ENCODE measurements at regions not wholly inside any gene's neighbourhood (a gene's known extent, or its start where the extent isn't known, plus 50 kb on each side); places are given as distances from the start of the nearest gene placed in this dataset.

DNA sequence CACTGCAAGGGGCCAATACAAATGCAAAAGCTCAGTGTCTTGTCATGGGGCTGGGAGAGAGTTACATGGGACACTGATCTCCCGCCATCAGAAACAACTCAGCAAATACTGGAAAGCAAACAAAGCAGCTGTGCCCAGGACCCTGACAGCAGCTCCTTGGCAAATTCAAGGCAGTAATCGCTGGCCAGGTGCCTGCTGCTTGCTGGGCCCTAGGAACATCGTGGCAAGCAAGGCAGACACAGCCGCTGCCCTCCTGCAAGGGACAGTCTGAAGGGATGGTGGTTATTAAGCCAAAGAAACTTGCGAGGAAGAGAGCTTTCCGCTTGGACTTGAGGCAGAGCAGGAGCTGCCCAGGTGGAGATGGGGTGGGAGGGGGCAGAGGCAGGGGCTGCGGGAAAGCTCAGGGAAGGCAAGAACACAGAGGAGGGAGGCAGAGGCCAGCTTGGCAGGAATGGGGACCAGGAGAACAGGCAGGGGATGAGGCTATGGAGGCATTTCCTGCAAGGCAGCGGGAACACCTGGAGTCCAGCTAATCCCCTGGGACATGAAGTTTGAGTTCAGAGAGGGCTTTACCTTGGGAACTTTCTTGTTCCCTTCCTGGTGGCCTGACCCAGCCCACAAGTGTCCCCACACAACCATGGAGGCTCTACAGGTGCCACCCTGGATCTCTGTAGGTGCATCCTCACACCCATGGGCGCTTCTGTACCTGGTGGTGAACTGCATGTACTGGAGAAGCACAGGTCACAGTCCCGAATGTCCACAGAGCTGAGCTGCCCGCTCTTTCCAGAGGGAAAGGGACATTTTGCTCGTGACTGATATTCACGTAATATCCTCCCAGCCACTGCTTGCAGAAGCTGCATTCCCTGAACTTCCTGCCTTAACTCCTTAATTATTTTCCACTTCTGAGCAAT, 78.7 kb upstream of the ATP2B2 start:
- no peaks in the 10 kb centered on the region for H3K9me1 ChIP-seq (ENCODE audit: control insufficient read depth, extremely low read depth, insufficient read depth, low read length)
- TF ChIP-seq CTCF (optimal IDR thresholded peaks at IDR 0.05 in 1 of 3, IDR thresholded peaks at IDR 0.05 in 1 of 3, conservative IDR thresholded peaks at IDR 0.05 in 1 of 3; ENCODE audit: extremely low read depth in 1 of 3, insufficient read depth in 2 of 3, low read length in 3 of 3) (no peak), EZH2 (IDR thresholded peaks at IDR 0.05; ENCODE audit: low read length) (no peak)
- no peak overlapping the region for H3K4me3 ChIP-seq (ENCODE audit: control insufficient read depth in 2 of 3, extremely low read depth in 1 of 3, insufficient read depth in 2 of 3, low read depth in 1 of 3, low read length in 3 of 3)
- no peaks in the 10 kb centered on the region for H3K36me3 ChIP-seq (ENCODE audit: control insufficient read depth in 2 of 2, extremely low read depth in 1 of 2, insufficient read depth in 2 of 2, low read length in 2 of 2)
- H2AFZ ChIP-seq (ENCODE audit: control insufficient read depth, low read length): no peak overlapping the region
- H3K79me2 ChIP-seq (ENCODE audit: control insufficient read depth, insufficient read depth, low read length): no peaks in the 10 kb centered on the region
- DNase-seq (ENCODE audit: low read depth, low spot score) (no peak), FAIRE-seq (no peak)
- H3K4me1 ChIP-seq (ENCODE audit: control insufficient read depth, extremely low read depth, insufficient read depth, low read length): no peaks in the 10 kb centered on the region
- H3K9ac ChIP-seq (ENCODE audit: control insufficient read depth, extremely low read depth, insufficient read depth, low read length): no peak overlapping the region
- no peaks in the 10 kb centered on the region for H3K9me3 ChIP-seq (ENCODE audit: control insufficient read depth, low read depth, low read length)
- no peaks in the 10 kb centered on the region for H4K20me1 ChIP-seq (ENCODE audit: control insufficient read depth, extremely low read depth, insufficient read depth, low read length)
- peaks cover 11% of the 10 kb centered on the region for H3K27me3 ChIP-seq (ENCODE audit: control insufficient read depth, extremely low read depth, insufficient read depth, low read length)
- no peak overlapping the region for H3K4me2 ChIP-seq (ENCODE audit: control insufficient read depth, extremely low read depth, insufficient read depth, low read depth, low read length)
- dilution Hi-C loops (cut with MboI; ENCODE audit: extremely low pct_ligation_motif_present, low sequenced_read_pairs): no loop called here
- no peak overlapping the region for H3K27ac ChIP-seq (ENCODE audit: control insufficient read depth, insufficient read depth, low read length)

DNA sequence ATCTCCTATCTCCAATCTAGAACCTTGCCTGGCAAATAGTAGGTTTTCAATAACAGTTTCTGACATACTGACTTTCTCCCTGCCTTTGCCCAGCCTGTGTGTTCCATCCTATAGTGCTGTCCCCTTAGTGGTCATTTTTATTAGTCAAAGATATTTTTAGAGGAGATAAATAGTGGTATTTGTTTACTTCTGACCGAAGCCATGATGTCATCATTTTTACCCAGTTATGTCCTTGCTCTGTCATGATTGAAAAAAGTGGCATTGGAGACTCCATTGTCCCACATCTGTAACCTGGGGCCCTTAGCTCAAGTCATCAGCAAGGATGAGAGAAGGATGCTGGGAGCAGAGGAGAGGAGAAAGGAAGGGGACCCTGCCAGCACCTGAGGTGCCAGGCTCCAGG, 80.6 kb upstream of the ATP2B2 start:
- Histone ChIP-seq H2AFZ (ENCODE audit: control insufficient read depth, low read length) (no peak overlapping the region), H3K4me2 (ENCODE audit: control insufficient read depth, extremely low read depth, insufficient read depth, low read depth, low read length) (no peak overlapping the region), H3K36me3 (ENCODE audit: control insufficient read depth in 2 of 2, extremely low read depth in 1 of 2, insufficient read depth in 2 of 2, low read length in 2 of 2) (no peaks in the 10 kb centered on the region), H3K4me1 (ENCODE audit: control insufficient read depth, extremely low read depth, insufficient read depth, low read length) (no peaks in the 10 kb centered on the region), H3K9me1 (ENCODE audit: control insufficient read depth, extremely low read depth, insufficient read depth, low read length) (no peaks in the 10 kb centered on the region), H3K27ac (ENCODE audit: control insufficient read depth, insufficient read depth, low read length) (no peak overlapping the region), H3K27me3 (ENCODE audit: control insufficient read depth, extremely low read depth, insufficient read depth, low read length) (peaks cover 11% of the 10 kb centered on the region), H3K9ac (ENCODE audit: control insufficient read depth, extremely low read depth, insufficient read depth, low read length) (no peak overlapping the region), H4K20me1 (ENCODE audit: control insufficient read depth, extremely low read depth, insufficient read depth, low read length) (no peaks in the 10 kb centered on the region), H3K9me3 (ENCODE audit: control insufficient read depth, low read depth, low read length) (no peaks in the 10 kb centered on the region), H3K4me3 (ENCODE audit: control insufficient read depth in 2 of 3, extremely low read depth in 1 of 3, insufficient read depth in 2 of 3, low read depth in 1 of 3, low read length in 3 of 3) (no peak overlapping the region), H3K79me2 (ENCODE audit: control insufficient read depth, insufficient read depth, low read length) (no peaks in the 10 kb centered on the region)
- FAIRE-seq: no peak
- dilution Hi-C loops (cut with MboI; ENCODE audit: extremely low pct_ligation_motif_present, low sequenced_read_pairs): no loop called here
- no peak for DNase-seq (ENCODE audit: low read depth, low spot score)
- TF ChIP-seq CTCF (optimal IDR thresholded peaks at IDR 0.05 in 1 of 3, IDR thresholded peaks at IDR 0.05 in 1 of 3, conservative IDR thresholded peaks at IDR 0.05 in 1 of 3; ENCODE audit: extremely low read depth in 1 of 3, insufficient read depth in 2 of 3, low read length in 3 of 3): no peak
- no peak for TF ChIP-seq EZH2 (IDR thresholded peaks at IDR 0.05; ENCODE audit: low read length)

All from keratinocyte (primary cell).